Liver (tissue), 8 donors: ENCODE measurements at regions not wholly inside any gene's neighbourhood (a gene's known extent, or its start where the extent isn't known, plus 50 kb on each side); places are given as distances from the start of the nearest gene placed in this dataset.

Experiments
- DNase-seq: peaks from one replicate; pipeline ENCODE4 v3.0.0-alpha.2; 2017; ENCODE audit warnings: low spot score
- H3K27ac ChIP-seq, 2 donors: one replicate each; pipeline ENCODE4 v1.7.0; 2013; ENCODE audit warnings: inconsistent platforms in 2 of 2, low read length in 2 of 2, control low read depth in 1 of 2, low read depth in 1 of 2, mild to moderate bottlenecking in 1 of 2
- H3K27me3 ChIP-seq, 4 donors: one replicate each; pipeline versions ENCODE4 v1.6.1 to v1.7.0; 2013; ENCODE audit warnings: low read length in 3 of 4, inconsistent platforms in 1 of 4, mild to moderate bottlenecking in 1 of 4, moderate library complexity in 1 of 4; ENCODE audit not compliant: control insufficient read depth in 4 of 4, insufficient read depth in 4 of 4
- H3K36me3 ChIP-seq, 4 donors: one replicate each; pipeline versions ENCODE4 v1.6.1 to v1.7.0; 2013; ENCODE audit warnings: low read length in 3 of 4, mild to moderate bottlenecking in 3 of 4, low read depth in 1 of 4, moderate library complexity in 1 of 4; ENCODE audit not compliant: control insufficient read depth in 4 of 4, insufficient read depth in 3 of 4
- H3K4me1 ChIP-seq, 4 donors: one replicate each; pipeline versions ENCODE4 v1.6.1 to v1.7.0; 2013; ENCODE audit warnings: low read length in 3 of 4, mild to moderate bottlenecking in 3 of 4, moderate library complexity in 1 of 4; ENCODE audit not compliant: control insufficient read depth in 4 of 4, insufficient read depth in 4 of 4
- H3K4me3 ChIP-seq, 3 donors: one replicate each; pipeline versions ENCODE4 v1.6.1 to v1.7.0; 2013; ENCODE audit warnings: low read length in 3 of 3, control low read depth in 1 of 3, low read depth in 1 of 3, mild to moderate bottlenecking in 1 of 3
- H3K9ac ChIP-seq, 2 donors: one replicate each; pipeline ENCODE4 v1.7.0; 2013; ENCODE audit warnings: low read length in 2 of 2, mild to moderate bottlenecking in 2 of 2, moderate library complexity in 2 of 2, control low read depth in 1 of 2, low read depth in 1 of 2
- H3K9me3 ChIP-seq, 4 donors: one replicate each; pipeline versions ENCODE4 v1.6.1 to v1.7.0; 2013; ENCODE audit warnings: low read length in 3 of 4; ENCODE audit not compliant: control insufficient read depth in 4 of 4
- CTCF ChIP-seq: fragments of 150-350 bp; IDR thresholded peaks from 2 replicates; pipeline ENCODE4 v1.5.1; 2017; ENCODE audit warnings: improper control_type of control experiment, low read depth, low read length; ENCODE audit not compliant: missing input control
- EGR1 ChIP-seq, 2 donors: IDR thresholded peaks; 2 replicates each; pipeline ENCODE4 v1.6.1; 2016 to 2018; ENCODE audit warnings: antibody characterized with exemption in 2 of 2, low read depth in 2 of 2
- GABPA ChIP-seq, 2 donors: IDR thresholded peaks in 1 of 2; conservative IDR thresholded peaks in 1 of 2; 2 replicates each; pipeline ENCODE4 v1.6.1; 2016; ENCODE audit warnings: antibody characterized with exemption in 2 of 2, mild to moderate bottlenecking in 1 of 2, moderate library complexity in 1 of 2
- HNF4G ChIP-seq: IDR thresholded peaks from 2 replicates; pipeline ENCODE4 v1.6.1; 2016; ENCODE audit warnings: antibody characterized with exemption
- JUND ChIP-seq, 2 donors: IDR thresholded peaks; 2 replicates each; pipeline ENCODE4 v1.6.1; 2016; ENCODE audit warnings: antibody characterized with exemption in 2 of 2
- NR2F2 ChIP-seq: IDR thresholded peaks from 2 replicates; pipeline ENCODE4 v1.6.1; 2016; ENCODE audit warnings: antibody characterized with exemption
- RAD21 ChIP-seq, 2 donors: IDR thresholded peaks; 2 replicates each; pipeline ENCODE4 v1.6.1; 2016; ENCODE audit warnings: antibody characterized with exemption in 2 of 2, mild to moderate bottlenecking in 2 of 2
- RXRA ChIP-seq, 2 donors: IDR thresholded peaks; 2 replicates each; pipeline ENCODE4 v1.6.1; 2017 to 2018; ENCODE audit warnings: antibody characterized with exemption in 2 of 2, mild to moderate bottlenecking in 1 of 2
- TAF1 ChIP-seq: conservative IDR thresholded peaks from 2 replicates; pipeline ENCODE4 v1.6.1; 2016; ENCODE audit warnings: antibody characterized with exemption, mild to moderate bottlenecking
- YY1 ChIP-seq: IDR thresholded peaks from 2 replicates; pipeline ENCODE4 v1.6.1; 2016; ENCODE audit warnings: antibody characterized with exemption, mild to moderate bottlenecking
- ZBTB33 ChIP-seq: IDR thresholded peaks from 2 replicates; pipeline ENCODE4 v1.6.1; 2016; ENCODE audit warnings: antibody characterized with exemption
- WGBS: extraction: QIAGEN DNeasy Blood & Tissue Kit; methylation state at CpG from one replicate; pipeline ENCODE4 v1.1.7; 2013; 5-methylcytosine and 5-hydroxymethylcytosine counted together
- TF ChIP-seq, protein P1 (sequence below): IDR thresholded peaks from 2 replicates; pipeline ENCODE4 v1.6.1; 2016; ENCODE audit warnings: antibody characterized with exemption
- TF ChIP-seq, protein P2 (sequence below): IDR thresholded peaks from 2 replicates; pipeline ENCODE4 v1.6.1; 2016; ENCODE audit warnings: antibody characterized with exemption
- donor health status: healthy.
- donor health status: healthy.
- donor health status: healthy.
- donor health status: healthy.
- donor health status: healthy.

GRCh38 chr5:39822020-39822419 is 397.2 kb upstream of the DAB2 start (continued):
- TF ChIP-seq CTCF (no peak), GABPA (IDR thresholded peaks at IDR 0.05 in 1 of 2, conservative IDR thresholded peaks at IDR 0.05 in 1 of 2) (no peak), RAD21 (IDR thresholded peaks at IDR 0.05) (no peak), TAF1 (no peak), HNF4G (no peak)

- no peaks in the 10 kb centered on the region for H3K36me3 ChIP-seq
- H3K4me3 ChIP-seq = no peak overlapping the region
- H3K9me3 ChIP-seq = no peaks in the 10 kb centered on the region
- DNase-seq = no peak
- no peak overlapping the region for H3K27ac ChIP-seq
- H3K4me1 ChIP-seq = no peaks in the 10 kb centered on the region
- H3K27me3 ChIP-seq = peaks cover 0 to 2% (median 0%) of the 10 kb centered on the region in 4 donors
- TF ChIP-seq EGR1 (IDR thresholded peaks at IDR 0.05; ENCODE audit: low read depth in 2 of 2) (no peak), RXRA (IDR thresholded peaks at IDR 0.05) (no peak)
- TF ChIP-seq, protein P1, sequence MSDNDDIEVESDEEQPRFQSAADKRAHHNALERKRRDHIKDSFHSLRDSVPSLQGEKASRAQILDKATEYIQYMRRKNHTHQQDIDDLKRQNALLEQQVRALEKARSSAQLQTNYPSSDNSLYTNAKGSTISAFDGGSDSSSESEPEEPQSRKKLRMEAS = no peak
- 75% methylated on average over 3 of the region's 3 CpGs for WGBS
- no peak overlapping the region for H3K9ac ChIP-seq
Measured at GRCh38 chr5:39816866-39817265, 392.1 kb upstream of the DAB2 start.

DNA sequence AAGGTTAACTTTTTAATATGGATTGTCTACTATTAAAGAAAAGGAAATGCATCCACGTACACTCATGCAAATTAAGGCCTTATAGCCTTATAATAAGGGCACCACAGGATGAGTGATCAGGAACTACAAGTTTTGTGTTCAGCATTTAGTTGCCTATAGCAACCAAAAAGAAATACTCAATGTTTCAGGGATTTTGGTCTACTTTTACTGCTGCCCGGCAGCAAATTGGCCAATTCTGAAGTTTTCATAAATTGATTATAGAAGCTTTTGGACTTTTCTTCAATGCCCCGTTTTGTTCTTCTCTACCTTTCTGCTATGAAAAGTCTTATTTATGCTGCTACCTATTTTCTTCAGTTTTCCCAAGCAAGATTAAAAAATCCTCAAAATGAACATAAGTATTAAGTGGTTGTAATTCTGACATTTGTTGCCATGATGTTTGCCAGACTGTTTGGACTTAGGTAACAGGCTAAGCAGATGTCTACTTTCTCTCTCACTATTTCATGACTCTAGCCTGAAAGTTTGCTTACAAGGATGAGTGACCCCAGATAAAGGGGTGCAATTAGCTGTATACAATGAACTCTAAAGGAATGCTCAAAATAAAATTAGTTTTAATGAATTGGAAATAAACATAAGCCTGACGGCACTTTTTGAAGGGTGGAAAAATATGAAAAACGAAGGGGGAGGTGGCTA is 391.5 kb upstream of the DAB2 start:
- no peak overlapping the region for H3K9ac ChIP-seq
- no peaks in the 10 kb centered on the region for H3K9me3 ChIP-seq
- peaks cover 0 to 2% (median 0%) of the 10 kb centered on the region in 4 donors for H3K27me3 ChIP-seq
- no peaks in the 10 kb centered on the region for H3K4me1 ChIP-seq
- H3K27ac ChIP-seq = no peak overlapping the region
- DNase-seq = no peak
- TF ChIP-seq, protein P1 = no peak
- TF ChIP-seq TAF1 (no peak), ZBTB33 (no peak), NR2F2 (no peak), YY1 (no peak)
- 63% methylated on average over 5 of the region's 5 CpGs for WGBS
- H3K36me3 ChIP-seq = no peaks in the 10 kb centered on the region
- H3K4me3 ChIP-seq = no peak overlapping the region

- TF ChIP-seq YY1 (no peak), ZBTB33 (no peak), GABPA (IDR thresholded peaks at IDR 0.05 in 1 of 2, conservative IDR thresholded peaks at IDR 0.05 in 1 of 2) (no peak), JUND (IDR thresholded peaks at IDR 0.05) (no peak)
- TF ChIP-seq, protein P1 = no peak
- TF ChIP-seq, protein P2, sequence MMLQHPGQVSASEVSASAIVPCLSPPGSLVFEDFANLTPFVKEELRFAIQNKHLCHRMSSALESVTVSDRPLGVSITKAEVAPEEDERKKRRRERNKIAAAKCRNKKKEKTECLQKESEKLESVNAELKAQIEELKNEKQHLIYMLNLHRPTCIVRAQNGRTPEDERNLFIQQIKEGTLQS = no peak
- 33% methylated on average over 2 of the region's 2 CpGs for WGBS
- Histone ChIP-seq H3K27me3 (peaks cover 0 to 2% (median 0%) of the 10 kb centered on the region in 4 donors), H3K4me1 (no peaks in the 10 kb centered on the region), H3K4me3 (no peak overlapping the region), H3K27ac (no peak overlapping the region), H3K9me3 (no peaks in the 10 kb centered on the region), H3K36me3 (no peaks in the 10 kb centered on the region), H3K9ac (no peak overlapping the region)
- no peak for DNase-seq
Measured at GRCh38 chr5:39815711-39816110, 390.9 kb upstream of the DAB2 start.
